Mesothelial cell of epicardium (in vitro differentiated cells): ENCODE measurements at regions not wholly inside any gene's neighbourhood (a gene's known extent, or its start where the extent isn't known, plus 50 kb on each side); places are given as distances from the start of the nearest gene placed in this dataset.
"Not testable (repeated sequence)": the region's sequence is repeated elsewhere in the genome, so short reads cannot be mapped to it uniquely, and the experiment has no call there.

ENCODE experiments used
- DNase-seq, 2 experiments: peaks; one replicate each; pipeline ENCODE4 v3.0.0; 2021; ENCODE audit warnings: low spot score in 2 of 2; ENCODE audit not compliant: unreplicated experiment in 2 of 2
- H3K27ac Mint-ChIP-seq: 2 replicates; pipeline ENCODE4 v1.8.0; 2021; ENCODE audit warnings: mixed read lengths
- H3K27me3 Mint-ChIP-seq: 2 replicates; pipeline ENCODE4 v1.8.0; 2021; ENCODE audit warnings: low read depth, mixed read lengths
- H3K36me3 Mint-ChIP-seq: 2 replicates; pipeline ENCODE4 v1.8.0; 2021; ENCODE audit warnings: mixed read lengths
- H3K4me1 Mint-ChIP-seq: 2 replicates; pipeline ENCODE4 v1.8.0; 2021; ENCODE audit warnings: mixed read lengths
- H3K4me3 Mint-ChIP-seq: 2 replicates; pipeline ENCODE4 v1.8.0; 2021; ENCODE audit warnings: mild to moderate bottlenecking, moderate library complexity, mixed read lengths
- H3K9me3 Mint-ChIP-seq: 2 replicates; pipeline ENCODE4 v1.8.0; 2021; ENCODE audit warnings: mixed read lengths
- CTCF ChIP-seq: fragments of 200-600 bp; sonication (generic); IDR thresholded peaks from one replicate; pipeline ENCODE4 v1.5.0; 2021; ENCODE audit warnings: antibody characterized with exemption; ENCODE audit not compliant: unreplicated experiment

- Mint-ChIP-seq H3K4me1 (peaks cover 4% of the 10 kb centered on the region), H3K27ac (no peak overlapping the region), H3K36me3 (no peaks in the 10 kb centered on the region), H3K9me3 (peaks cover 10% of the 10 kb centered on the region), H3K4me3 (no peak overlapping the region), H3K27me3 (no peaks in the 10 kb centered on the region)
- DNase-seq = no peak
- TF ChIP-seq CTCF = no peak
These were observed 944.5 kb downstream of the KCNT2 start for GRCh38 chr1:195663549-195664280.

GRCh38 chr1:195656780-195657179 is 951.5 kb downstream of the KCNT2 start:
- Mint-ChIP-seq H3K4me3 (no peak overlapping the region), H3K27me3 (no peaks in the 10 kb centered on the region), H3K36me3 (no peaks in the 10 kb centered on the region), H3K4me1 (no peaks in the 10 kb centered on the region), H3K27ac (no peak overlapping the region), H3K9me3 (peaks cover 9% of the 10 kb centered on the region)
- no peak for TF ChIP-seq CTCF
- no peak for DNase-seq

- not testable (repeated sequence) for H3K36me3 Mint-ChIP-seq, DNase-seq, H3K27me3 Mint-ChIP-seq, H3K4me3 Mint-ChIP-seq, H3K4me1 Mint-ChIP-seq, H3K27ac Mint-ChIP-seq
- peaks cover 40% of the 10 kb centered on the region for H3K9me3 Mint-ChIP-seq
These were observed 959.4 kb downstream of the KCNT2 start for GRCh38 chr1:195648875-195649274.

GRCh38 chr1:195637539-195637938 is 970.7 kb downstream of the KCNT2 start:
- no peak for DNase-seq
- H3K9me3 Mint-ChIP-seq = no peaks in the 10 kb centered on the region
- H3K27ac Mint-ChIP-seq = no peak overlapping the region
- no peaks in the 10 kb centered on the region for H3K36me3 Mint-ChIP-seq
- no peaks in the 10 kb centered on the region for H3K27me3 Mint-ChIP-seq
- H3K4me1 Mint-ChIP-seq = no peaks in the 10 kb centered on the region
- TF ChIP-seq CTCF = no peak
- H3K4me3 Mint-ChIP-seq = no peak overlapping the region

- H3K4me3 Mint-ChIP-seq = no peak overlapping the region
- DNase-seq = no peak
- peaks cover 12% of the 10 kb centered on the region for H3K9me3 Mint-ChIP-seq
- TF ChIP-seq CTCF = no peak
- H3K27me3 Mint-ChIP-seq = no peaks in the 10 kb centered on the region
- H3K27ac Mint-ChIP-seq = no peak overlapping the region
- no peaks in the 10 kb centered on the region for H3K36me3 Mint-ChIP-seq
- H3K4me1 Mint-ChIP-seq = no peaks in the 10 kb centered on the region
These were observed 990.0 kb downstream of the KCNT2 start for GRCh38 chr1:195618287-195618686.

GRCh38 chr1:195617106-195617505 is 991.1 kb downstream of the KCNT2 start:
- H3K36me3 Mint-ChIP-seq = no peaks in the 10 kb centered on the region
- H3K27ac Mint-ChIP-seq = no peak overlapping the region
- peaks cover 3% of the 10 kb centered on the region for H3K9me3 Mint-ChIP-seq
- H3K27me3 Mint-ChIP-seq = no peaks in the 10 kb centered on the region
- no peak for TF ChIP-seq CTCF
- H3K4me3 Mint-ChIP-seq = no peak overlapping the region
- no peak for DNase-seq
- H3K4me1 Mint-ChIP-seq = no peaks in the 10 kb centered on the region
